ENCODE measurements at regions not wholly inside any gene's neighbourhood (a gene's known extent, or its start where the extent isn't known, plus 50 kb on each side); places are given as distances from the start of the nearest gene placed in this dataset.

DNA sequence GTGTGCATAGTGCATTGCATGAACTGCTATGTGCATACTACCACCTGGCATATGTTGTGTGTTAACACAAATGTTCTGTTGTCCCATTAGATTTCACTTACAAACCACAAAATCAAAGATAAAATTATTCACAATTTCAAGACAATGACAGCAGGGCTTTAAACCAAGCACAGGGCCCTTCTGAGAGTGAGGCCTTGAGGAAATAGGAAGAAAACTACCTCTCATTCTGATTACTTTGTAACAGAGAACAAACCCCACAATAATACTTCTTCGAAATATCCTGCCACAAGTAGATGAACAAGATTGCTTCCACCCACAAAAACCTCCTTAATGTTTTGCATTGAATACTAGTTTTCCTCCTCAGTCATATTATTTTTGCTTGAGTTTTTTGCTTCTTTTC is 85.5 kb upstream of the SPANXB1 start:
- WGBS, 3 donors = 78 to 94% (median 93%) methylated on average over 1 of the region's 1 CpG
- Histone ChIP-seq H3K9me3 (no peaks in the 10 kb centered on the region), H3K36me3 (ENCODE audit: insufficient read depth in 1 of 2, low read depth in 1 of 2) (no peaks in the 10 kb centered on the region), H3K27me3 (ENCODE audit: insufficient read depth in 3 of 3, low read length in 2 of 3) (no peaks in the 10 kb centered on the region), H3K27ac (no peak overlapping the region), H3K4me1 (no peaks in the 10 kb centered on the region), H3K4me3 (no peak overlapping the region)
- DNase-seq (no peak), ATAC-seq (no peak)
- intact Hi-C loops (cut with DNase I) = no loop called here
- TF ChIP-seq, protein P1, sequence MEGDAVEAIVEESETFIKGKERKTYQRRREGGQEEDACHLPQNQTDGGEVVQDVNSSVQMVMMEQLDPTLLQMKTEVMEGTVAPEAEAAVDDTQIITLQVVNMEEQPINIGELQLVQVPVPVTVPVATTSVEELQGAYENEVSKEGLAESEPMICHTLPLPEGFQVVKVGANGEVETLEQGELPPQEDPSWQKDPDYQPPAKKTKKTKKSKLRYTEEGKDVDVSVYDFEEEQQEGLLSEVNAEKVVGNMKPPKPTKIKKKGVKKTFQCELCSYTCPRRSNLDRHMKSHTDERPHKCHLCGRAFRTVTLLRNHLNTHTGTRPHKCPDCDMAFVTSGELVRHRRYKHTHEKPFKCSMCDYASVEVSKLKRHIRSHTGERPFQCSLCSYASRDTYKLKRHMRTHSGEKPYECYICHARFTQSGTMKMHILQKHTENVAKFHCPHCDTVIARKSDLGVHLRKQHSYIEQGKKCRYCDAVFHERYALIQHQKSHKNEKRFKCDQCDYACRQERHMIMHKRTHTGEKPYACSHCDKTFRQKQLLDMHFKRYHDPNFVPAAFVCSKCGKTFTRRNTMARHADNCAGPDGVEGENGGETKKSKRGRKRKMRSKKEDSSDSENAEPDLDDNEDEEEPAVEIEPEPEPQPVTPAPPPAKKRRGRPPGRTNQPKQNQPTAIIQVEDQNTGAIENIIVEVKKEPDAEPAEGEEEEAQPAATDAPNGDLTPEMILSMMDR (IDR thresholded peaks at IDR 0.05) = no peak

DNA sequence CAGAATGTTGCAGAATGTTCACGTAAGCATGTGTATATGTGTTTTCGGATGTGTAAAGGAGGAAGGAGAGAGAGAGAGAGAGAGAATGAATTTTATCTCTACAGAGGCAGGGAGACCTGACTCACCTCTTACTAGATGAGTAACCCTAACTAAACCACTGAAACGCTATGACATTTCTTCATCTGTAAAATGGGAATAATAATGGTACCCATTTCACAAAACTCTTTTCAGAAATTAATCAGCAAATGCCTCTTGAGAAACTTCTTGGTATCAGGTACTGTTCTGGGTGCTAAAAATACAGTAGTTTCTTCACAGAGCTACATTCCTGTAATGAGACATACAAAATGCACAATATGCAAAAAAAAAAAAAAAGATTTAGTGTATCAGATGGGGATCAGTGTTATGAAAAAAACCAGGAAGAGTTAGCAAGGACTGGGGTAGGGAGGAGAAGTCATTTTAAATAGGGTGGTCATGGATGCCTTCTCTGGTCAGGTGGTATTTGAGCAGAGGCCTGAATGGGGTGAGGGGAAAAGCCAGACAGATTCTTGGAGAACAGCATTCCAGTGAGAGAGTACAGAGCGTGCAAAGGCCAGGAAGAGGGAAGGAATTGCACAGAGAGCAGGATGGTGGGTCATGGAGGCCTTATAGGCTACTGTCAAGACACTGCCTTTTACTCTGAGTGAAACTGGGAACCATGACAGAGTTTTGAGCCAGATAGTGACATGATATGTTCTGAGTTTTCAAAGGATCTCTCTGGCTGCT is 84.9 kb upstream of the SPANXB1 start:
- 82 to 87% (median 85%) methylated on average over 4 of the region's 4 CpGs for WGBS, 3 donors
- intact Hi-C loops (cut with DNase I) = no loop called here
- Histone ChIP-seq H3K4me1 (no peaks in the 10 kb centered on the region), H3K27me3 (ENCODE audit: insufficient read depth in 3 of 3, low read length in 2 of 3) (no peaks in the 10 kb centered on the region), H3K4me3 (no peak overlapping the region), H3K36me3 (ENCODE audit: insufficient read depth in 1 of 2, low read depth in 1 of 2) (no peaks in the 10 kb centered on the region), H3K27ac (no peak overlapping the region), H3K9me3 (no peaks in the 10 kb centered on the region)
- DNase-seq (no peak), ATAC-seq (no peak)
- TF ChIP-seq, protein P1 (IDR thresholded peaks at IDR 0.05) = no peak

DNA sequence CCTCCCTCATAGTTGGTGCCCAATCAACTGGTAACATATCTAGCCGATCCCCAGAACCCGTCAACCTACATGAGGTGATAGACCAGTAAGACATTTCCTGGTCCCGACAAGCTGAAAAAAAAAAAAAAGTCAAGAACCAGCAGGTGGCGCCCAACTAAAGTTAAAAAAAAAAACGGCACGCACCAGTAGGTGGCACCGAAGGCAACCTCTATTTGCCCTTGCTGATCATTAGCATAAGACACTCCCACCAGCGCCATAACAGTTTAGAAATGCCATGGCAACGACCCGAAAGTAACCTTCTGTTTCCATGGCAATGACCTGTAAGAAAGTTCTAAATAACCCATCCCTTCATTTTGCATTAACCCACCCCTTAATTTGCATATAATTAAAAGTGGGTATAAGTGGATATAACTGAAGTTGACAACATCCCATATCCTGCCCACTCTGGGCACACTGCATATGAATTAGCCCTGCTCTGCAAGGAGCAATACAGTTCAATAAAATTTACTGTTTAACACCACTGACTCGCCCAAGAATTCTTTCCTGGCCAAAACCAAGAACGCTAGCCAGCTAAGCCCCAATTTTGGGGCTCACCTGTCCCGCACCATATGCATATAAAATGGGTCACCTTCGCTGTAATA is 83.9 kb upstream of the SPANXB1 start:
- no peak for ATAC-seq
- no peak for DNase-seq
- H3K27me3 ChIP-seq (ENCODE audit: insufficient read depth in 3 of 3, low read length in 2 of 3) = no peaks in the 10 kb centered on the region
- no peaks in the 10 kb centered on the region for H3K4me1 ChIP-seq
- TF ChIP-seq, protein P1 (IDR thresholded peaks at IDR 0.05) = peak; percentile 25
- no peak overlapping the region for H3K4me3 ChIP-seq
- H3K9me3 ChIP-seq = no peaks in the 10 kb centered on the region
- intact Hi-C loops (cut with DNase I) = no loop called here
- WGBS, 3 donors = 44 to 48% (median 45%) methylated on average over 14 of the region's 14 CpGs
- no peak overlapping the region for H3K27ac ChIP-seq
- H3K36me3 ChIP-seq (ENCODE audit: insufficient read depth in 1 of 2, low read depth in 1 of 2) = no peaks in the 10 kb centered on the region

DNA sequence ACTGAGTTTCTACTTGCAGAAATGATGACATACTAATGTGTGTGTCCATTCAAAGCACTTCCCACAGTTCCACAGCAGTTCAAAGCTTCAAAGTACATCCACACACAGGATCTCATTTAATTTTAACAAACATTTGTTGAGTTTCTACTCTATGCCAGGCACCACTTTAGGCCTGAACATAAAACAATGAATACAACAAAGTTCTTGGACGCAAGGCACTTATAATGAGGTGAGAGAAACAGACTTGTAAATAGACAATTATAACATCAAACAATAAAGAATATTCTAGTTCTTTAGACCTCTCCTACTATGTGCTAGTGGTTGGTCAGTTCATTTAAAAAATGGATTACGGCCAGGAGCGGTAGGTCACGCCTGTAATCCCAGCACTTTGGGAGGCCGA is 82.0 kb upstream of the SPANXB1 start:
- DNase-seq = no peak
- intact Hi-C loops (cut with DNase I) = no loop called here
- no peak for ATAC-seq
- no peak overlapping the region for H3K27ac ChIP-seq
- no peaks in the 10 kb centered on the region for H3K4me1 ChIP-seq
- H3K4me3 ChIP-seq = no peak overlapping the region
- no peaks in the 10 kb centered on the region for H3K27me3 ChIP-seq (ENCODE audit: insufficient read depth in 3 of 3, low read length in 2 of 3)
- TF ChIP-seq, protein P1 (IDR thresholded peaks at IDR 0.05) = no peak
- no peaks in the 10 kb centered on the region for H3K9me3 ChIP-seq
- WGBS, 3 donors = 79 to 95% (median 94%) methylated on average over 5 of the region's 5 CpGs
- no peaks in the 10 kb centered on the region for H3K36me3 ChIP-seq (ENCODE audit: insufficient read depth in 1 of 2, low read depth in 1 of 2)

Data from psoas muscle (tissue), 7 donors.